ENCODE measurements at regions not wholly inside any gene's neighbourhood (a gene's known extent, or its start where the extent isn't known, plus 50 kb on each side); places are given as distances from the start of the nearest gene placed in this dataset.

DNA sequence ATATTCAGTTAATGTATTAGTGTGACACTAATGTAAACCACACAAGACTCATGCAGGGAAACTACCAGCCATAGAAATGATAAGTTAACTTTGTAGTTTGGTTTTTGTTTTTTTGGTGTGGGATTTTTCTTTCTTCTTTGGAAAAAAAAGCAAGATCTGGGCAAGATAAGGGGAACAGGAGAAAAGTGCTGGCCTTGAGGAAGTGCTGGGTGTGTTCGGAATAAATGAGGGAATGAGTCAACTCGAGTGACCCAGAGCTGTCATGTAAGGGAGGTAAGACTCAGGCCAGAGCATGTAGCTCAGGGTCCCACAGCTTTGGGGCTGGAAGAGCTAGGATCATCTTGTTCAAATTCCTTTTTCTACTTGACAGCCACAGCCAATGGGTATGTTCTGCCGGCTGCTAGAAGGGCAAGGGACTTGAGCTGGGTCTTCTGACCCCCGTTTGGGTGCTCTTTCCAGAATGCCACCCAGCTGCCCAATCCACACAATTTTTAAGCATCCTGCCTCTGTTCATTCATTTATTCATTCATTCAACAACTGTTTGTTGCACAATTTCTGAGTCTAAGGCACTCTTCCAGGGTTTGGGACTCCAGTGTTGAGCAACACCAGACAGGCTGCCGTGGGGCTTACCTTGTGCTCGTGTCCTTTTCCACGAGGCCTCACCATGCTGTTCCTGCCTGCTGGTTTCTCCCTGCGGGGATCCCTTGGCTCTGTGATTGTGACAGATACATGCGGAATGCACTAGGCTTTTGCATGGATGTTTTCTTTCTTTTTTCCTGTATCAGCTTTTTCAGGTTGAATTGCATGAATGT, 54.5 kb downstream of the CLDN34 start:
- TF ChIP-seq, protein P1, sequence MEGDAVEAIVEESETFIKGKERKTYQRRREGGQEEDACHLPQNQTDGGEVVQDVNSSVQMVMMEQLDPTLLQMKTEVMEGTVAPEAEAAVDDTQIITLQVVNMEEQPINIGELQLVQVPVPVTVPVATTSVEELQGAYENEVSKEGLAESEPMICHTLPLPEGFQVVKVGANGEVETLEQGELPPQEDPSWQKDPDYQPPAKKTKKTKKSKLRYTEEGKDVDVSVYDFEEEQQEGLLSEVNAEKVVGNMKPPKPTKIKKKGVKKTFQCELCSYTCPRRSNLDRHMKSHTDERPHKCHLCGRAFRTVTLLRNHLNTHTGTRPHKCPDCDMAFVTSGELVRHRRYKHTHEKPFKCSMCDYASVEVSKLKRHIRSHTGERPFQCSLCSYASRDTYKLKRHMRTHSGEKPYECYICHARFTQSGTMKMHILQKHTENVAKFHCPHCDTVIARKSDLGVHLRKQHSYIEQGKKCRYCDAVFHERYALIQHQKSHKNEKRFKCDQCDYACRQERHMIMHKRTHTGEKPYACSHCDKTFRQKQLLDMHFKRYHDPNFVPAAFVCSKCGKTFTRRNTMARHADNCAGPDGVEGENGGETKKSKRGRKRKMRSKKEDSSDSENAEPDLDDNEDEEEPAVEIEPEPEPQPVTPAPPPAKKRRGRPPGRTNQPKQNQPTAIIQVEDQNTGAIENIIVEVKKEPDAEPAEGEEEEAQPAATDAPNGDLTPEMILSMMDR (IDR thresholded peaks at IDR 0.05): no peak
- TF ChIP-seq ZFX (IDR thresholded peaks at IDR 0.05; ENCODE audit: borderline replicate concordance): no peak

All from 22Rv1 (cell line).